IMR-90 (cell line): ENCODE measurements at regions not wholly inside any gene's neighbourhood (a gene's known extent, or its start where the extent isn't known, plus 50 kb on each side); places are given as distances from the start of the nearest gene placed in this dataset.

Source experiments
- ATAC-seq: fragments of 200-7000 bp; cut with Tn5 transposase; 2 replicates; pipeline ENCODE4 v1.9.1; 2020; ENCODE audit warnings: low read depth, mild to moderate bottlenecking, moderate library complexity
- BruUV-seq: library from RNA; stranded (reverse); fragments of 400-500 nt; replicated peaks from 2 replicates; lab custom pipeline; 2021; lab: Mats Ljungman, UMichigan
- CTCF ChIA-PET: fragments of 300-600 bp; formaldehyde crosslinking; extraction: SDS; loops from one replicate; lab custom pipeline; 2021; ENCODE audit warnings: antibody characterized with exemption; lab: Yijun Ruan, JAX
- POLR2A ChIA-PET: fragments of 300-600 bp; sonication (Branson Sonifier 250); formaldehyde crosslinking; loops from one replicate; lab custom pipeline; 2022; ENCODE audit warnings: antibody characterized with exemption; ENCODE audit not compliant: unreplicated experiment; lab: Charles Lee
- DNase-seq: peaks from one replicate; pipeline ENCODE4 v3.0.0; 2013
- H2AFZ ChIP-seq: replicated peaks from 2 replicates; pipeline ENCODE3; 2013; ENCODE audit warnings: low read length, mild to moderate bottlenecking; ENCODE audit not compliant: poor library complexity
- H2AK5ac ChIP-seq: 2 replicates; pipeline ENCODE4 v1.6.1; 2013; ENCODE audit warnings: low read depth, low read length, inconsistent platforms
- H2AK9ac ChIP-seq: replicated peaks from 2 replicates; pipeline ENCODE3; 2013; ENCODE audit warnings: mild to moderate bottlenecking, low read depth, low read length, moderate library complexity; ENCODE audit not compliant: poor library complexity
- H2BK120ac ChIP-seq: 2 replicates; pipeline ENCODE4 v1.6.1; 2013; ENCODE audit warnings: low read depth, low read length, inconsistent platforms
- H2BK15ac ChIP-seq: 3 replicates; pipeline ENCODE4 v1.6.1; 2013; ENCODE audit warnings: low read depth, low read length, inconsistent platforms
- H2BK20ac ChIP-seq: 2 replicates; pipeline ENCODE4 v1.6.1; 2013; ENCODE audit warnings: low read depth, mild to moderate bottlenecking, inconsistent platforms, low read length, moderate library complexity
- H2BK5ac ChIP-seq: 2 replicates; pipeline ENCODE4 v1.6.1; 2013; ENCODE audit warnings: mild to moderate bottlenecking, low read depth, low read length, inconsistent platforms; ENCODE audit not compliant: poor library complexity, severe bottlenecking
- H3K14ac ChIP-seq: replicated peaks from 2 replicates; pipeline ENCODE4 v1.6.1; 2013; ENCODE audit warnings: low read depth, low read length, inconsistent platforms
- H3K18ac ChIP-seq: 2 replicates; pipeline ENCODE4 v1.6.1; 2013; ENCODE audit warnings: low read depth, low read length, control low read depth
- H3K23ac ChIP-seq: 2 replicates; pipeline ENCODE4 v1.6.1; 2013; ENCODE audit warnings: low read depth, low read length, inconsistent platforms
- H3K27ac ChIP-seq: 2 replicates; pipeline ENCODE4 v1.5.1; 2013; ENCODE audit warnings: mild to moderate bottlenecking, control low read depth, low read length; ENCODE audit not compliant: insufficient read depth
- H3K27me3 ChIP-seq: 2 replicates; pipeline ENCODE4 v1.6.1; 2013; ENCODE audit warnings: low read length; ENCODE audit not compliant: control insufficient read depth, insufficient read depth
- H3K36me3 ChIP-seq: 2 replicates; pipeline ENCODE4 v1.6.1; 2013; ENCODE audit warnings: low read length, mixed read lengths; ENCODE audit not compliant: control insufficient read depth, insufficient read depth
- H3K4ac ChIP-seq: 2 replicates; pipeline ENCODE4 v1.6.1; 2013; ENCODE audit warnings: low read depth, low read length, inconsistent platforms
- H3K4me1 ChIP-seq: 2 replicates; pipeline ENCODE4 v1.6.1; 2013; ENCODE audit warnings: low read length, mixed read lengths; ENCODE audit not compliant: control insufficient read depth, insufficient read depth
- H3K4me2 ChIP-seq: 2 replicates; pipeline ENCODE4 v1.6.1; 2013; ENCODE audit warnings: low read depth, mild to moderate bottlenecking, control low read depth, low read length, moderate library complexity
- H3K4me3 ChIP-seq: 2 replicates; pipeline ENCODE4 v1.5.1; 2013; ENCODE audit warnings: low read depth, mild to moderate bottlenecking, control low read depth, low read length, moderate library complexity; ENCODE audit not compliant: insufficient read depth
- H3K56ac ChIP-seq: 2 replicates; pipeline ENCODE4 v1.6.1; 2013; ENCODE audit warnings: low read length, inconsistent platforms; ENCODE audit not compliant: insufficient read depth; ENCODE audit errors: extremely low read depth
- H3K79me1 ChIP-seq, 2 experiments: 2 replicates each; pipeline ENCODE4 v1.6.1; 2013; ENCODE audit warnings: low read length in 2 of 2, inconsistent platforms in 1 of 2, low read depth in 1 of 2
- H3K9ac ChIP-seq: 2 replicates; pipeline ENCODE4 v1.6.1; 2013; ENCODE audit warnings: low read depth, low read length, control low read depth
- H3K9me1 ChIP-seq: 2 replicates; pipeline ENCODE4 v1.6.1; 2013; ENCODE audit warnings: low read length, inconsistent platforms; ENCODE audit not compliant: insufficient read depth
- H3K9me3 ChIP-seq: 2 replicates; pipeline ENCODE4 v1.6.1; 2013; ENCODE audit warnings: low read length; ENCODE audit not compliant: control insufficient read depth, insufficient read depth
- H4K20me1 ChIP-seq: 2 replicates; pipeline ENCODE4 v1.6.1; 2013; ENCODE audit warnings: low read length, inconsistent platforms; ENCODE audit not compliant: insufficient read depth
- H4K5ac ChIP-seq: 2 replicates; pipeline ENCODE4 v1.6.1; 2013; ENCODE audit warnings: mild to moderate bottlenecking, low read depth, low read length, control low read depth
- H4K8ac ChIP-seq, 2 experiments: 2 replicates each; pipeline ENCODE4 v1.6.1; 2013; ENCODE audit warnings: low read depth in 2 of 2, low read length in 2 of 2, control low read depth in 1 of 2, inconsistent platforms in 1 of 2
- H4K91ac ChIP-seq: 2 replicates; pipeline ENCODE4 v1.6.1; 2013; ENCODE audit warnings: low read depth, low read length, inconsistent platforms; ENCODE audit not compliant: insufficient read depth
- BHLHE40 ChIP-seq: fragments of 150-350 bp; IDR thresholded peaks from 2 replicates; pipeline ENCODE4 v1.6.1; 2016; ENCODE audit warnings: mild to moderate bottlenecking, low read depth, low read length
- CEBPB ChIP-seq: IDR thresholded peaks from 2 replicates; pipeline ENCODE4 v1.6.1; 2012; ENCODE audit warnings: low read depth, low read length, improper control_type of control experiment
- CTCF ChIP-seq: conservative IDR thresholded peaks from 2 replicates; pipeline ENCODE4 v1.5.1; 2012; ENCODE audit warnings: mild to moderate bottlenecking, low read depth, low read length, improper control_type of control experiment
- ELK1 ChIP-seq: fragments of 150-350 bp; IDR thresholded peaks from 2 replicates; pipeline ENCODE4 v1.6.1; 2016; ENCODE audit warnings: low read depth, mild to moderate bottlenecking, low read length, moderate library complexity, borderline replicate concordance
- FOS ChIP-seq: fragments of 150-350 bp; IDR thresholded peaks from 2 replicates; pipeline ENCODE4 v1.6.1; 2016; ENCODE audit warnings: low read depth, low read length
- MAFK ChIP-seq: IDR thresholded peaks from 2 replicates; pipeline ENCODE4 v1.6.1; 2012; ENCODE audit warnings: low read depth, low read length, improper control_type of control experiment
- MAZ ChIP-seq: IDR thresholded peaks from 2 replicates; pipeline ENCODE4 v1.6.1; 2012; ENCODE audit warnings: low read depth, mild to moderate bottlenecking, low read length, improper control_type of control experiment, moderate library complexity, borderline replicate concordance
- MXI1 ChIP-seq: IDR thresholded peaks from 2 replicates; pipeline ENCODE4 v1.6.1; 2012; ENCODE audit warnings: low read depth, mild to moderate bottlenecking, low read length, moderate library complexity, borderline replicate concordance
- NFE2L2 ChIP-seq: fragments of 150-350 bp; IDR thresholded peaks from 2 replicates; pipeline ENCODE4 v1.6.1; 2016; ENCODE audit warnings: low read depth, mild to moderate bottlenecking, low read length
- POLR2A ChIP-seq: IDR thresholded peaks from 2 replicates; pipeline ENCODE4 v1.6.1; 2012; ENCODE audit warnings: mild to moderate bottlenecking, low read depth, low read length
- RAD21 ChIP-seq: IDR thresholded peaks from 2 replicates; pipeline ENCODE4 v1.6.1; 2012; ENCODE audit warnings: low read length, improper control_type of control experiment
- WGBS, 2 experiments: methylation state at CpG; one replicate each; pipeline versions ENCODE4 v1.1.5 to v1.1.7; 2013; ENCODE audit warnings: missing lambda C conversion rate in 2 of 2; ENCODE audit not compliant: insufficient read length in 1 of 2; ENCODE audit errors: extremely low coverage in 2 of 2; 5-methylcytosine and 5-hydroxymethylcytosine counted together
- dilution Hi-C: fragments of 300-500 bp; cut with HindIII; formaldehyde crosslinking; loops from one replicate; pipeline ENCODE4 v1.14.3; 2018; ENCODE audit warnings: low sequenced_read_pairs; ENCODE audit not compliant: unreplicated experiment
- in situ Hi-C: fragments of 300-500 bp; cut with MboI; formaldehyde crosslinking; loops from 3 replicates; pipeline ENCODE4 v1.14.3; 2019; ENCODE audit warnings: low sequenced_read_pairs, inconsistent platforms, mixed read lengths
- intact Hi-C: fragments of 100-400 bp; cut with micrococcal nuclease; formaldehyde crosslinking; loops from 2 replicates; pipeline ENCODE4 v1.10.0; 2022

GRCh38 chr10:3848775-3849635, 64.0 kb upstream of the KLF6 start:
- H3K36me3 ChIP-seq = no peaks in the 10 kb centered on the region
- in situ Hi-C loops = no loop called here
- H4K8ac ChIP-seq = peak overlapping the region in 1 of 2 experiments; percentile 53; a peak in 1 of 4 replicates
- H2AK9ac ChIP-seq = no peak overlapping the region
- no peak overlapping the region for H3K4me3 ChIP-seq
- H2BK20ac ChIP-seq = peak overlapping the region; percentile 61; the same call in 1 of the 2 replicates
- no peak overlapping the region for H2BK5ac ChIP-seq
- no CpG with 5 or more reads among the region's 4 CpGs for WGBS, 2 experiments
- H2AFZ ChIP-seq = no peak overlapping the region
- peak overlapping the region; percentile 67 for H3K14ac ChIP-seq
- ChIA-PET CTCF (no interaction called here), POLR2A (interaction anchor here (0.7 kb wide), 1 partner anchor 64 kb away, joined by 5 read pairs; the partner anchor contains the start of gene KLF6)
- peak overlapping the region; percentile 58; the same call in 1 of the 2 replicates for H3K4ac ChIP-seq
- intact Hi-C loops = no loop called here
- peaks cover 17% of the 10 kb centered on the region for H3K4me1 ChIP-seq
- dilution Hi-C loops = no loop called here
- ATAC-seq = no peak
- H3K9me1 ChIP-seq = peaks cover 15% of the 10 kb centered on the region
- H4K5ac ChIP-seq = no peak overlapping the region
- H2BK15ac ChIP-seq = peak overlapping the region; percentile 90; the same call in 1 of the 3 replicates
- no TSS peak for BruUV-seq
- H3K9ac ChIP-seq = no peak overlapping the region
- peak overlapping the region; percentile 26; the same call in 1 of the 2 replicates for H4K91ac ChIP-seq
- no peak overlapping the region for H3K56ac ChIP-seq
- no peak overlapping the region for H3K27ac ChIP-seq
- H2BK120ac ChIP-seq = peak overlapping the region; percentile 73
- TF ChIP-seq CTCF = no peak
- no peak for TF ChIP-seq BHLHE40
- no peak for TF ChIP-seq RAD21
- no peak for TF ChIP-seq CEBPB
- TF ChIP-seq POLR2A = no peak
- no peak; the same call in 1 of the 2 replicates for TF ChIP-seq MAFK
- TF ChIP-seq ELK1 = no peak
- TF ChIP-seq FOS = no peak; the same call in 1 of the 2 replicates
- no peak for TF ChIP-seq MAZ
- TF ChIP-seq MXI1 = no peak
- no peak for TF ChIP-seq NFE2L2
- peak; percentile 86 for DNase-seq
- H3K18ac ChIP-seq = no peak overlapping the region
- peaks cover 5 to 22% of the 10 kb centered on the region in 2 experiments for H3K79me1 ChIP-seq
- peak overlapping the region; percentile 74 for H2AK5ac ChIP-seq
- H3K4me2 ChIP-seq = no peak overlapping the region
- H4K20me1 ChIP-seq = no peaks in the 10 kb centered on the region
- no peaks in the 10 kb centered on the region for H3K27me3 ChIP-seq
- peak overlapping the region; percentile 62; the same call in 1 of the 2 replicates for H3K23ac ChIP-seq
- no peaks in the 10 kb centered on the region for H3K9me3 ChIP-seq
